GM21381 (cell line): ENCODE measurements at regions not wholly inside any gene's neighbourhood (a gene's known extent, or its start where the extent isn't known, plus 50 kb on each side); places are given as distances from the start of the nearest gene placed in this dataset.

Experiments
- ATAC-seq: cut with Tn5 transposase; IDR thresholded peaks from one replicate; pipeline ENCODE4 v1.9.1; 2021; ENCODE audit warnings: mild to moderate bottlenecking, moderate library complexity; ENCODE audit not compliant: unreplicated experiment

DNA sequence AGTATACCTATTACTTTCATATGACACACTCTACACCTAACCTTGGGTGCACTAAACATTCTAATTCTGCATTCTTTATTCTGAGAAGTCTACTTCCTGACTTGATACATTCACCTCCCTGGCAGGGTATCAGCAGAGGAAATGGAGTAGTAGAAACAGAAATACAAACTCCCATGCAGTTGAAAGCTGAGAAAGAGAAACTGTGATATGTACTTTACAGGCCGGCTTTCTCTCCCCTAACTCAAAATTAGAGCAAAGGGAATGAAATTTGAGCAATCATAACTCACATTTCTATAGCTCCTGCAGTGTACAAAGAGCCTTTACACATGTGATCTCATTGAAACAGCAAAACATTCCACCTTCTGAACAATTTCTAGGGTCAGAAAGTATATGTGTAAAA is 135.5 kb upstream of the COL8A1 start:
- ATAC-seq: no peak

DNA sequence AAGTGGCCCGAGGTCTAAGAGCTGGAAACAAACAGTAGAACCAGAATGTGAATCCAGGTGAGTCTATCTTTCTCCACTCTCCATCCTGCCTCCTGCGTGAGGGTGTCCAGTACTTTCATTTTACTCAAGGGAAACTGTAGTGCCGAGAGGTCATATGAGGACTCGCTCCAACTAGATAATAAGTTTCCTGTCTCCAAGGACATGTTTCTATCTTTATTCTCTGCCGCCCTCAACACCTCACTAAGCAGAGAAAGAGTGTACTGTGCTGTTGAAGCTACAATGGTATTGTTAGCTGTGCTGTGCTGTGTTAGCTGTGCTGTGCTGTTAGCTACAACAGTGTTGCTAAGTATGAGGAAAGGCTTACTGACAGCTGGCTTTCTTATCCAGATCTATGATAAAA is 137.9 kb upstream of the COL8A1 start:
- ATAC-seq: no peak

DNA sequence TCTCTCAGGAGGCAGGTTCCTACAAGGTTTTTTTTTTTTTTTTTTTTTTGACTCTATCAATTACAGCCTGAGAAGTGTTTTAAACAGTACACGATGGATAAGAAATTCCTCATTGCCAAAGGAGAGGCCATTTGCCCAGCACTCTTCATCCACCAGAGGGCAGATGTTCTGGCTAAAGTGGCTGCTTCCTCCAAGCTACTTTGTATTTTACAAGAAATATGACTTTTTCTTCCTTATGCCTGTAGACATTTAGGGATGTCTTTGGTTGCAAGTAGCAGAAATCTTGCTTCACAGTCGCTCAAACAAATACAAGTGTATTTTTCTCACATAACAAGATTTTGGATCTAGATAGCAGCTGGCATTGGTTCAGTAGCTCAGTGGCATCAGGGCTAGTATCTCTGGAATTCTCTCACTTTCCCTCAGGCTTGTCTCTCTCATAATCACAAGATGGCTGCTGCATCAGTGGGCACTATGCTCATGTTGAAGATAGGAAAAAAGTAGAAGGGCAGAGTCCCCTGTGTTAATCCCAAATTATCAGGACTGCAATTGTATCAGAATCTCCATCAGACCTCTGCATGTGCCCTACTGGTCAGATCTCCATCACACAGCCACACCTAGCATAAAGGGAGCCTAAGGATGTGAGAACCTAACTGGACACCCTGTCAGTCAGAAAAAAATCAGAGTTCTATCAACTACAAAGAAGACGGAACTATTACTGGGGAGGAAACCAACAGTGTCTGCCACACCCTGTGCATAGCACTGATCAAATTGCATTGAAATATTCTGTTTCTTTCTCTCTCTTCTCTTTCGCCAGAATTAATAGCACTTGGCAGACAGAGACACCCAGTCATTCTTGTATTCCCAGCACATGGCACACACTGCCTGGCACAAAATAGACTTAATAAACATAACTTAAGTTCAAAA is 138.9 kb upstream of the COL8A1 start:
- ATAC-seq: no peak

DNA sequence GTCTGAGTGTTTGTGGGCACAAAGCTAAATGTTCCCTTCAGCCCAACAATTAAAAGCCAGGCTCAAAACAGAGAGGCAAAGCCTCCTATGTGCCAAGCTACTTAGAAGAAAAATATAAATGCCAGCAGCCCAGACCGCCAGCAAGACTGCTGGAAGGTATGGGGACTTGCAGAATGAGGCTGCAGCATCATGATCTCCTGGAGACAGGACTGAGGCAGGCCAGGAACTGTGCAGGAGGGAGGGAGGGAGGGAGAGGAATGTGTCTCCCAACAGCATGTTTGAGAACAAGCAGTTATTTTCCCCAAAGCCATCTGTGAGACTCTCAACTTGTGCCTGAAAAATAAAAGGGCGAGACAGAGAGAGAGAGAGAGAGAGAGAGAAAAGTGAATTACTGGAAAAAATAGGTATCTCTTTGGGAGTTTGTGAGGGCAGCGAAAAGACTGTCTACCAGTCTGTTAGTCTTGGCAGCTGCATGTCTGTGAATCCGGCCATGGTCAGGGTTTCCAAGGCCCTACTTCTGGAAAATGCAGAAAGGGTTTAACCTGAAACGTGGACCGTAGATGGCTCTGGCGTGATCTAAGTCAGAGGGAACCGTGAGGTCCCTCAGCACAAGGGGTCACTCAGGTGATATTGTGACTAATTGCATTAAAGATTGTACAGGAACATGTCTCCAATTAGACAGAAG is 139.7 kb upstream of the COL8A1 start:
- no peak for ATAC-seq

DNA sequence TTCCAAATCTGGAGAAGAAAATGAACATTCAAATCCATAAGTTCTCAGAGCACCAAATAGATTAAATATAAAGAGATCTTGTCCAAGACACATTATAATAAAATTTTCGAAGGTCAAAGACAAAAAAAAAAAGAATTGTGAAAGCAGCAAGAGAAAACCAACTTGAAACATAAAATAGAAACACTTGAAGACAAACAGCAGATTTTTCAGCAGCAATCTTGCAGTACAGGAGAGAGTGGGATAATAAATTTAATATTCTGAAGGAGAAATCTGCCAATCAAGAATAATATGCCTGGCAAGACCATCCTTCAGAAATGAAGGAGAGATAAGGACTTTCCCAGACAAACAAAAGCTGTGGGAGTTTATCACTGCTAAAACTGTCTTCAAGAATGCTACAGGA is 150.5 kb upstream of the COL8A1 start:
- ATAC-seq: no peak

DNA sequence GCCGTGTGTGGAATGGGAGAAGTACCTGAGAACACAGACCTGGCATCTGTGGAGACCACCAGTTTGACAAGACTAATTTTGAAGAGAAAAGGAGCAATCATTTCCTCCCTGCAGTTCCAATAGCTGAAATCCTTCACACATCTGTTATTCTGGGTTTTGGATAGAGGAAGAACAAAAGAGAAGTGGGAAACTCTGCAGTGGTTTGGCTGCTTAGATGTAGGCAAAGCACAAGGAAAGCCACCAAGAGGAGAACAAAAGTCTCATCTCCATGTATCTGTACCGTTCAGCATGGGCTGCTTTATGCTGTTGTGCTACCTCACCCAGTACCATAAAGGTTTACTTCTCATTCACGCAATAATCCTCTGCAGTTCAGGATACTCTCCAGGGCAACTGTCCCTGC is 153.1 kb upstream of the COL8A1 start:
- ATAC-seq: no peak

DNA sequence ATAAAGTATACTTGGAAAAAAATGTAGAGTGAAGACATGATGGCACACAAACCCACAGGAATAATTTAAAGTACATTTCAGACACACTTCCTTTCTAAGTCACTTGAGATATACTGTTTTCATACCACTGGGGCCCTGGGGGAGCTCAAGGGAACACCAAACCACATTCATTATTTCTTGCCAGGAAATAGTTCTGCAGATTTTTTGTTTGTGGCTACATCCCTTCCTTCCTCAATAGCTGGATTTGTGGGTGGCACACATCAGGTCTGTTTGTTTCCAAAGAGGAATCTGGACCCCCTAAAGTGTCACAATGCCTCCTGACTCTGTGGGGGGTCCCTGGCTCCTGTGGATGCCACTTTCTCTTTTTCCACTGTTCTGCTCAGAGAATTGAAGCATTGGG is 153.5 kb upstream of the COL8A1 start:
- ATAC-seq: no peak

DNA sequence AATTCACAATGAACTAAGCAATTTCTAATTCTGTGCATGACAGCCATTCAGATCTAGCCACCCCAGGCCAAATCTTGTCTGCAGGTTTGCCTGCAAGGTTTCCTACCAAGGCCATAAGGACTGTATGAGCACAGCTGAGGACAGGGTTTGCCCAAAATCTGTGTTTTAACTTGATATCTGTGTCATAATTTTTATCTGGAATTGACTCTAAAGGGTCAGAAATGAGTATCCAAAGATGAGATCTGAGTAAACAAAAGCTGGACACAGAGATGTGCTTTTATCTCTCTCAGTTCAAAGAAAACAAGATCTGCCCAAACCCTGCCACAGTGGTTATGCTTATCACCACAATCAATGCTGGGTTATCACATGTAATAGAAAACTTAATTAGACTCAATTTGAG is 154.6 kb upstream of the COL8A1 start:
- ATAC-seq: no peak

DNA sequence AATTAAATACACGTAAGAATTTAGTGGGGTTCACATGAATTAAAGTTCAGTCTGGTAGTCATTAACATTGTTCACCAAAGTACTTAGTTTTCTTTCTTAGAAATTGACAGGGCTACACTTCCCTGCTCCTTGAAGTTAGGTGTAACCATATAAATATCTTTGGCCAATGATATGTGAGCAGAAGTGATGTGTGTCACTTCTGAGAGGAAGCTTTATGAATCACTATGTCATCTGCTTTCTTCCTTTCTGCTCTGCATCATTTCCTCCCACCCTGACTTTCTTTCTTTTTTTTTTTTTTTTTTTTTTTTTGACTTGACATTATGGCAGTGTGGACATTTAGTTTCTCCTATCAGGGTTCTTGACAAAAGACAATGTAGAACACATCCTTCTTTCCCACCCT is 156.2 kb upstream of the COL8A1 start:
- no peak for ATAC-seq

DNA sequence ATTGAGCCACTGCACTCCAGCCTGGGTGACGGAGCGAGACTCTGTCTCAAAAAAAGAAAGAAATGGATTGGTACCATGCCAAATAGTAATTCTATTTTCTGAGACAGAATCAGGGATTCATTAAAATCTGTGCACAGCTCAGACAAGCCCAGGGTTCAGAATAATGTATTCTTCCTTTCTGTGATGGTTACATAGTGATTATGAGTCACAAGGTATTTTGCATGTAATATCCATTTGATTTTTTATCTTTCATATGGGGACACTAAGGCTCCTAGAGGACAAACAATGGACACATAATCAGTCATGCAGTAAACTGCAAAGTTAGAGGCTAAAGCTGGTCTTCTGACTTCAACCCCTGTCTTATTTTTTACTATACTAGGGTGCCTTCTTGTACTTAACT is 156.8 kb upstream of the COL8A1 start:
- ATAC-seq: no peak

DNA sequence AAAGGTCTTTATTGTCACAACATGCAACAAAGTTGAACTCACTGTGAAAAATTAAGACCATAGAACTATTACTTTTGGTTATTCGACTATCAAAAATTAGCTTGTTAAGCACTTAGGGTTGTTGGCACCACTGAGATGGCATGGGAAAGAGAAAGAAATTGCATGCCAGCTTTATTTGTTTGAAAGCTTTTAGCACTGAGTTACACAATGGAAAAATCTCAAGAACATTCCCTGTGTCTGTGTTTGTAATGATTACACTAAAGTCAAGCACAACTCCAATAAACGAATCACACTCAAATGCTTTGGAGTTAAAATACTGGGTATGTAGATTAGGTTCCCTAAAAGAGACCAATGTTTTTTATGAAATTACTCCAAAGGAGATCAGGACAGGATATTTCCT is 158.6 kb upstream of the COL8A1 start:
- ATAC-seq: no peak

DNA sequence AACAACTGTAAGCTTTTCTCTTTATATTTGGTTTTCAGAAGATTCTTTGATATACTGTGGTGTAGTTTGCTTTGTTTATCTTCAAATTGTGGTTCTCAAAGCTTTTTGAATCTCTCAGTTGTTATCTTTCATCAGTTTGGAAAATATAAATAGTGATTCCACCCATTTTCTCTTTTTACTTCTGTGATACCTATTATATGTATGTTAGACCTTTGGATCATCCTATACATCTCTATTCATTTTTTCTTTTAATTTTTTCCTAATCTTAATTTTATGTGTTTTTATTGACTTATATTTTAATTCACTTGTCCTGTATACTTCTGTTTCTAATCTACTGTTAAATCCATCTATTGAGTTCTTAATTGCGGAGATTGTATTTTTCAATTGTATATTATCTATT is 160.7 kb upstream of the COL8A1 start:
- ATAC-seq: no peak

DNA sequence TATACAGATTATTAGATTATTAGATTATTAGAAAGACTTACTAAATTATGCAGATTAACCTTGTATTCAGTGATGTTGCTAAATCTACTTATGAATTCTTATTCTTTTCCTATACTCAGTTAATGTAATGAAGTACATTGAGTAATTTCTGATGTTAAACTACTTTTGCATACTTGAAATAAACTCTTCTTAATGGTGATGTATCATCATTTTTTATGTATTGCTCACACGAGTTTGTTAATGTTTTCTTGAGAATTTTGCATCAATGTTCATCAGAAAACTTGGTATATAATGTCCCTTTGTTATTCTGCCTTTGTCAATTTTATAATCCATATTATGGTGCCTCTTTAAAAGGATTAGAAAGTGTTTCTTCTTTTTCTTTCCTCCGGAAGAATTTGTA is 163.2 kb upstream of the COL8A1 start:
- ATAC-seq: no peak

DNA sequence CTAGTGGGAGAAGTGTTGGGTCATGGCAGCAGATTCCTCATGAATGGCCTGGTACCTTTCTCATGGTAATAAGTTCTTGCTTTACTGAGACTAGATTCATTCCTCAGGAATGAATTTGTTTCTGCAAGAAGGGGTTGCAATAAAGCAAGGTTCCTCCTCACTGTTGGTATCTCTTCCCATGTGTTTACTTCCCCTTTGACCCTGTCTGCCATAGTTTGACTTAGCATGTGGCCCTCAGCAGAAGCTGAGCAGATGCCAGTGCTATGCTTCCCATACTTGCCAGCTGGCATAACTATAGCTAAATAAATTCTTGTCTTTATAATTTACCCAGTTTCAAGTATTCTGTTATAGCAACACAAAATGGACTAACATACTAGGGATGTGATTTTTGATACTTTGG is 163.6 kb upstream of the COL8A1 start:
- ATAC-seq: no peak

DNA sequence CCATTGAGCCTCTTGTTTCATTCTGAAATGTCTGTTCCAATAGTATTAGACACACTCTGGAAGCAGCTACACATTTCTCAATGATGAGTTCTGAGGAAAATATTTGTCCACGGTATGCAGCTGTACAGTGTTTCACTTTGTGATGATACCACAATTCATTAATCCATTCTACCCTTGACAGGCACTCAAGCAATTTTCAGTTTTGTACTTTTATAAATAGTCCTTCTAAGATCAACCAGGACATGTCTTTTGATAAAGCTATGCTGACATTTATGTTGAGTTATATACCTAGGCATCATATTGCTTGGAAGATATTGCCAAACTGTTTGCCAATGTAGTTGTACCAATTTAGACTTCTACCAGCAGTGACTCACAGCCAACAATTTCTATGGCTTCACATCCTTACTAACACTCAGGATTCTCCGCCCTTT is 165.1 kb upstream of the COL8A1 start:
- no peak for ATAC-seq

DNA sequence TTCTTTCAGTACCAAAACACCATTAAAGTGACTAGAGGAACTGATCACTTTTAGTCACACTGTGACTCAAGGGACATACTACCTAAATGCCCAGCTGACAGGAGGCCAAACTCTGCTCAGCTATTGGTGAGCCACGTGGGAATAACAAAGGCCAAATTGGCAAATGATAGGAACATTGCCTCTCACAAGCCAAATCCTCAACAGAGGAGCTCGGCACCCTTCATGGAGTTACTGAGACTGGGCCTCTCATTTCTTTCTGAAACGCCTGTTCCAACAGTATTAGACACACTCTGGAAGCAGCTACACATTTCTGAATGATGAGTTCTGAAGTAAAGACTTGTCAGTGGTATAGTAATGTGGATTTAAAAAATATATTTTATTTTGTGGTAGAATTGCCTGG is 166.0 kb upstream of the COL8A1 start:
- no peak for ATAC-seq

DNA sequence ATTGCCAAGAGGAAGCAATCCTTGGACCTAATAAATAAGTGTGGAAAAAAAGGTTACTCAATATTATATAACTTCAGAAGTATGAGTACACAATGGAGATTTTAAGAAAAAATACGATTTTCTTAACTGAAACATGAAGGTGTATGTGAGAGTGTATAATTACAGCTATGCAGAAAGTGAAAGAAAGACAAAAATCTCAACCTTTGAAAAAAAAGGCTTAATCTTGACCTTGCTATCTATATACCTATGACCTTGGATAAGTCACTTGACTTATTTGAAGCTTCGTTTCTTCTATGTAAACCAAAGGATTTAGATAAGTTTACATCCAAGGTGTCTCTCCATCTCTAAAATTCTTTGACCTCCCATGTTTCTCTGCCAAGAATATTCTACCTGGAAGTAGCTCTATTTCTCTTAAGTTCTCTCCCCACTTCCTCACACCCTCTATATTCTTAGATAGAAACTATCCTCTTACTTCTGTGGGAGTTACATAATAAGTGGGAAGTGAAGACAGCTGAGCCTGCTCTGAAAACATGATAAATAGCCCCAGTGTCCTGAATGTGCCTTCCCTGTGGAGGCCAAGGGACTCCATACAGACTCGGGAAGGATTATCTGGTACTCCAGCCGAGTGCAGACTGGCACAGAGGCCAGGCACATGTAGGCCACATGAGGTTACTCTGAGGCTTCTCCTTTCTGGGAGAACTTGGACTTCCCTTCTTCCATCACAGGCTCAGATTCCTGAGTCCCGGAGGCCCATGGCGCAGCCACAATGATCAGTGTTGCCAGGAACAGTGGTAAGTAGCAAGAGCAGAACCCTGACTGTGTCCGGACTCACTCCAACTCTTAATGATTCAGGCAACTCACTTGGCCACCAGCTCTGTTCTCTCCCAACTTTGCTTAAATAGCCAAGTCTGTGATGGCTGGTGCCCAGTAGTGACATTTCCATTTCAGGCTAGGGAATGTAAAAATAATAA is 166.8 kb upstream of the COL8A1 start:
- ATAC-seq: no peak

DNA sequence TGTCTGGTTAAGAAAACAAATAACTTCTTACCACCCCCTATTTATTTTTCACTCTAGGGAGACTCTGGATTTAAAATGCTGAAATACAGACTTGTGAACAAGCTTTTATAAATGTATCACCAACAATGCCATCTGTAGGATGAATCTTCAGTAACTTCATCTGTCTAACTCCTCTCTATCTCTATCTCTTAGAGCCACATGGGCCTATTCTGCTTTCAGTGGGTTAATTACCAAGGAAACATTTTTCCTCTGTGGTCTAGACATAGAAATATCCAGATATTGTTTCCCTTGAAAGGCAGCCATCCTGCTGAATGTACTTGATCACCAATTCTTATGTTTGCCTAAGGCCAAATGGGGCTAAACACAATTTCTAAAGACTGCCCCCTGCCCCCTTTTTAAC is 167.6 kb upstream of the COL8A1 start:
- no peak for ATAC-seq

DNA sequence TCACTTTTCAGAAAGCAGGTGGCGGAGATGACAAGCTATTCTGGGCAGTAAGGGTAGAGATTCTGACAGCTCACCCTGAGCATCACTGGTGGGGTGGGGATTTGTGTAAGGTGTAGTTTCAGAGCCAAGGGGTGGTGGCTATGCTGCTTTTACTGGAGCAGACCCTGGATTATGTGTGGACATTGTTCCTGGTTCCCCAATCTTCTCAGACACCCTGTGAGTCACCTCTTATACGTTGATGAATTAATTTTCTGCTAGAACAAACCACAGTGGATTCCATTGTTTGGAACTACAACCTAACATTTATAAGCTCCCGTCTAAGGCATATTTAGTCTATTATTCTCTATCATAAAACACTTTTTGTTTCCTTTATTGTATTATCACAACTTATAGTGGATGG is 169.5 kb upstream of the COL8A1 start:
- no peak for ATAC-seq

DNA sequence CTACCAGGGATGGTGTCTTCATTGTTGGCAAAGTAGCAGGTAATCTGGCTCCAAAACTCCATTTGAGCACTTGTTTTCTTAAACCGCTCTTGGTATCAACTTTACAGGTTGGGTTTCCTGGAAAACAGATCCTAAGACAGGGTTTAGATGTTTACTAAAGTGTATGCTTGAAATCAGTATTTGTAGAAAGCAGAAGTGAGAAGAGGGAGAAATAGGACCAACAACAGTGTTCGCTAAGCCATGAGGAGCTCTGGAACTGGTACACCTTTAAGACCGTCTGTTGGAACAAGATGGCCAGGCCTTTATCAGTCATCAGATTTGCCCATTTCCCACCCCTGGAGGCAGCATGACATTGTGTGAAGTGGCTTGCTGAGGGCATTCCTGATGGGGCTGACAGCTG is 171.0 kb upstream of the COL8A1 start:
- ATAC-seq: no peak

DNA sequence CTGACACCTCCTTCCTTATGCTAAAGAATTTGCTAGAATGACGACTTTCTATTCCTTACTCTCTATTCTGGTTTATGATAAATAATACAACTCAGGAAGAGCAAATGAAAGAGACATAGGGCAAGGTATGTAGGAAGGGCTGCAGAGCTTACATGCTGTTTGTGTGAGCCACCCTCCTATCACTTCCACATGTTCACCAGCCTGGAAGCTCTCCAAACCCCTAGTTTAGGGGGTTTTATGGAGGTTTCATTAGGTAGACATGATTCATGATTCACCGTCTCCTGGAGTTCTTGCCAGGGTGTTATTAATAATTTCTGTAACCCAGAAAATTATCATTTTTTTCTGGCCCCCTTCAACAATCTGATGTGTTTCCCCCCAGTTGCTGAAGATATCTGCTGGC is 172.1 kb upstream of the COL8A1 start:
- ATAC-seq: no peak
